ENCODE measurements at regions not wholly inside any gene's neighbourhood (a gene's known extent, or its start where the extent isn't known, plus 50 kb on each side); places are given as distances from the start of the nearest gene placed in this dataset.
"Not testable (repeated sequence)": the region's sequence is repeated elsewhere in the genome, so short reads cannot be mapped to it uniquely, and the experiment has no call there.

DNA sequence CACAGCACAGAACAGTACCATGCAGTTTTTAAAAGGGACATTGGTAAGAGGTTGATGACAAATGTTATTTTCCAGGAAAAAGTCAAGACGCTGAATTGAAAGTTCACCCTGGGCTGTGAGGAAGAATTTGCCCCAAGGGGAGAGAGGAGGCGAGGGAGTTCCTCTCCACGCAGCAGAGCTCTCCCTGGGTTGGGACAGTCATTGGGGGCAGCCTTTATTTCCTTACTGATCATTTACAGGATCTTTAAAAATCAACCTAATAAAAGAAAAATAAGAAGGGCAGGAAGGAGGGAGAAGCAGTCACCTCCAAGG lies 49.9 kb upstream of the WNT7B start:
- DNase-seq = no peak

GRCh38 chr22:46027211-46028105 lies 50.5 kb upstream of the WNT7B start:
- no peak for DNase-seq

DNA sequence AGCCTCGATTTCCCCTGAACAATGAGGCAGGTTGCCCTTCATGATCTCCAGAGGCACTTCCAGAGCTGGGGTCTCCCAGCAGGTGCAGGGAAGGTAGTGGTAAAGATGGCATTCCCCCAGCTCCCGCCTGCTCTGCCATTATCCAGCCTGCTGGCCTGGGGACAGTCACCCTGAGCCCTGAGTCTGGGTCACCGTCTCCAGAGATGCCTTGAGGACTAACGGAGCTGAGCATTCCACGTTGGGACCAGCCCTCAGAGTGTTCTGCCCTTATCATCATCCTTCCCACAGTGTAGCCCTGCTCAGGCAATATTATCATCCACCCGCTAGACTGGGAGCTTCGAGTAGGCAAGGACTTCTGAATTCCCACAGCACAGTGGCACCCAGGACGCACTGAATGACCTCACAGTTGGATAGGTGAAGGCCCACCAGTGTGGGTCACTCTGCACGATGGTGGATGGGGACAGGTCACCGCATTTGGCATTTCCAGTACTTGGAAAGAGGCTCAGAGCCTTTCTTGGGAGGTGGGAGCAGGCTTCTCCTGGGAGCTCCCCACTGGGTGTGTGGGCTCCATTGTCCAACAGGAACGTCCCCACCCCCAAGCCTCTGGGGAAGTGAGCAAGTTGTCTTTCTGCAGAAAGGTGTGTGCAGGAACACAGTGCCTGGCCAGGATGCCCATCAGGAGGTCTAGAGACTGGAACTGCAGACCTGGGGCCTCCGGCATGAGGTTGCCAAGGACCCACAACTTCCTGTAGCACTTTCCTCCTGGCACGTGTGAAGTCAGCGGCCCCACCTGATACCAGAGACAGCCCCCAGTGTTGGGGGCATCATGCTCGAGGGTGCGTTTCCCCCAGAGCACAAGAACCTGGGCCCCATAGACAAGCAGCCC lies 51.4 kb upstream of the WNT7B start:
- DNase-seq = no peak

DNA sequence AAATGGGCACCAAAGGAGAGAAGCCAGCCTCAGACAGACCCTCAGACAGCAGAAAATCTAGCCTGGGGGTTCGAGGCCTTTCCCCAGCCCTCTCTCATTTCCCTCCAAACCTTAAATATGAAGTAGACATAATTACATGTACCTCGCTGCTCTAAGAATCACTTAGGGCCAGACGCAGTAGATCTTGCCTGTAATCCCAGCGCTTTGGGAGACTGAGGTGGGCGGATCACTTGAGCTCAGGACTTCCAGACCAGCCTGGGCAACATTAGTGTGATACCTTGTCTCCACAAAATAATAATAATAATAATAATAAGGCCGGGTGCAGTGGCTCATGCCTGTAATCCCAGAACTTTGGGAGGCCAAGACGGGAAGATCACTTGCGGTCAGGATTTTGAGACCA lies 52.1 kb upstream of the WNT7B start:
- DNase-seq = no peak

DNA sequence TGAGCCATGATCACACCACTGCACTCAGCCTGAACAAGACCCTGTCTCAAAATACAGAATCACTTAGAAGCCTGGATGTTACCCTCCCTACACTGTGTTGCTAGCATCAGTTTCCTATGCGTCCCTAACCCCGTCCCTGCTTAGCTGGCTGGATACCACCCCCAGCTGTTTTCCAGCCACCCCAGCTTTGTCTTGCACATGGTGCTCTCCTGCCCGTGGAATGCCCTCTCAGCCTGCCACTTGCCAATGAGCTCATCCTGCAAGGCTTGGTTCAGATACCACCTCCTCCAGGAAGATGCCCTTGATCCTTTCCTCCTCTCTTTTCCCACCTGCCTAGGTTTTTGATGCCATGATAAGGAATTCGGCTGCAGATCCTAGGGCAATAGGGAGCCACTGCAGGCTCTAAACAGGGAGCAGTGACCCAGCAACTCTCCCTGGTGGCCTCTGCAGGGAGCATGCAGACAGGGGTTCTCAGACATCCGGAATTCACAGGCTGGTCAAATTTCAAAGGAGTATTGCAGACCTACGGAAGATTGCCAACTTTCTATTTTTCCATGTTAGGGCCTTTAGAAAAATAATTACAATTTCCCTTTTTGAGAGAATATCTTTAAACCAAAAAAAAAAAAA lies 52.7 kb upstream of the WNT7B start:
- DNase-seq = no peak

DNA sequence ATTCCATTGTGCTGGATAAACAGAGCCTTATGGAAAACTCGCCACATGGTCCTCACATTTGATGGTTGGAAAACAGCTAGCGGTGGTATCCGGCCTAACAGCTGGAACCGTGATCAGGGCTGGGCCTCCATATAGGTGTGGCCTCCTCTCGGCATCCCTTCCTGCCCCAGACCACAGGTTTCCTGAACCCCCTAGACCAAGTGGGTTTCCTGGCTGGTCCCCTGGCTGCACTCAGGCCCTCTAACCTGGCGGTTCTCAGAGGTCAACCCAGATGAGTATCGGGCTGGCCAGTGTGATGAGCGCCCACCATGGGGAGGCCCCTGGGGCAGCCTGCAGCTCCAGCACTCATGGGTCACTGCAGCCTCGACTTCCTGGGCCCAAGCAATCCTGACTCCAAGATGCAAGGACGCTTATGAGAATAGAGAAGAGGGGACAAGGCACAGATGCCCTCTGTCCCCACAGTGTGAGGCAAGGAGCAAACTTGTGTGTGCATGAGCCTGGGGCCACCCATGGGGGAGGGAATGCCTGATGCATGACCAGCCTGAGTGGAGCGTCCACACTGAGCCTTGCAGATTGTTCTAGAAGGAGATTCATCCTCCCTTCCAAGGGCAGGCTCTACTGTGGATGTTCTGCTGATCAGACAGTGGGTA lies 53.4 kb upstream of the WNT7B start:
- DNase-seq = no peak

GRCh38 chr22:46031066-46031465 lies 54.1 kb upstream of the WNT7B start:
- no peak for DNase-seq

GRCh38 chr22:46031557-46031956 lies 54.6 kb upstream of the WNT7B start:
- no peak for DNase-seq

GRCh38 chr22:46031965-46032851 lies 55.2 kb upstream of the WNT7B start:
- DNase-seq = no peak

GRCh38 chr22:46033256-46034200 lies 56.6 kb upstream of the WNT7B start:
- no peak for DNase-seq

DNA sequence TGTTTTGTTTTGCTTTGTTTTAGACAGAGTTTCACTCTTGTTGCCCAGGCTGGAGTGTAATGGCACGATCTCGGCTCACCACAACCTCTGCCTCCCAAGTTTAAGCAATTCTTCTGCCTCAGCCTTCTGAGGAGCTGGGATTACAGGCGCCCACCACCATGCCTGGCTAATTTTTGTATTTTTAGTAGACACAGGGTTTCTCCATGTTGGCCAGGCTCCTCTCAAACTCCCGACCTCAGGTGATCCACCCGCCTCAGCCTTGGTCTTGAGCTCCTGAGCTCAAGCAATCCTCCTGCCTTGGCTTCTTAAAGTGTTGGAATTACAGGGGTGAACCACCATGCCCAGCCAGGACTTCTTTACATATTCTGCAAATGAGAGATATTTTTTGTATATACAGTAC lies 57.5 kb upstream of the WNT7B start:
- DNase-seq = not testable (repeated sequence)

GRCh38 chr22:46035380-46035741 lies 58.4 kb upstream of the WNT7B start:
- no peak for DNase-seq

DNA sequence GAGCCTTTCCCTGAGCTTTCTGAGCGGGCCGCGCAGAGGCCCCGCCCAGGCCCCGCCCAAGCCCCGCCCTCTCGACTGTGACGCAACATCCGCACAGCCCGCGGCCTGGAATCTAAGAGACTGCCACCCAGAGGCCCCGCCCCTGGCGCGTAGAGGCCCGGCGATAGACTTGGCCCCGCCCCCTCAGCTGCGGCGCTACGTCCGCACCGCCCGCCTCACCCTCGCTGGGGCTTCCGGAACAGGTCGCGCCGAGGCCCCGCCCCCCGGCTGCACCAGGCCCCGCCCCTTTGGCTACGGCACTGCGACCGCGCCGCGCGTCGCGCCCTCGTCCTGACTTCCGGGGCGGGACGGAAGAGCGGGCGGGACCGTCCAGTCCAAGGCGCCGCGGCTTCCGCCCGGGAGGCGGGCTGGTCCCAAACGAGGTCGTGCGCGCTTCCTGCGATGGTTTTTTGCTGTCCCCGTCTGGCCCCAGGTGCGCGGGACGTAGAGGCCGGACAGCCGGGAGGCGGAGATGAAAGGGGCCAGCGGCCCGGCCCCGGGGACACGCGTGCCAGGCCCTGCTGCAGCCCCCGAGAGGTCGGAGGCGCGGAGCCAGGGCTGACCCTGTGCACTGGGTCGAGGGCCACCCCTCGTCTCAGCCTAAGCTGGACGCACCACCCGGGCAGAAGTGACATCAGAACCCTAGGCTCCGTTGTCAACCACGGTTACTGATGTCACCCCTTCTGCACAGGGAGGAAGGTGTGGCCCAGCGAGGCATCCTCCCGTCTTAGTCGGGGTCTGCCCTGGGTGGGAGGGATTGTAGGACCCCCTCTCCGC lies 59.0 kb upstream of the WNT7B start:
- peak; percentile 100 for DNase-seq

DNA sequence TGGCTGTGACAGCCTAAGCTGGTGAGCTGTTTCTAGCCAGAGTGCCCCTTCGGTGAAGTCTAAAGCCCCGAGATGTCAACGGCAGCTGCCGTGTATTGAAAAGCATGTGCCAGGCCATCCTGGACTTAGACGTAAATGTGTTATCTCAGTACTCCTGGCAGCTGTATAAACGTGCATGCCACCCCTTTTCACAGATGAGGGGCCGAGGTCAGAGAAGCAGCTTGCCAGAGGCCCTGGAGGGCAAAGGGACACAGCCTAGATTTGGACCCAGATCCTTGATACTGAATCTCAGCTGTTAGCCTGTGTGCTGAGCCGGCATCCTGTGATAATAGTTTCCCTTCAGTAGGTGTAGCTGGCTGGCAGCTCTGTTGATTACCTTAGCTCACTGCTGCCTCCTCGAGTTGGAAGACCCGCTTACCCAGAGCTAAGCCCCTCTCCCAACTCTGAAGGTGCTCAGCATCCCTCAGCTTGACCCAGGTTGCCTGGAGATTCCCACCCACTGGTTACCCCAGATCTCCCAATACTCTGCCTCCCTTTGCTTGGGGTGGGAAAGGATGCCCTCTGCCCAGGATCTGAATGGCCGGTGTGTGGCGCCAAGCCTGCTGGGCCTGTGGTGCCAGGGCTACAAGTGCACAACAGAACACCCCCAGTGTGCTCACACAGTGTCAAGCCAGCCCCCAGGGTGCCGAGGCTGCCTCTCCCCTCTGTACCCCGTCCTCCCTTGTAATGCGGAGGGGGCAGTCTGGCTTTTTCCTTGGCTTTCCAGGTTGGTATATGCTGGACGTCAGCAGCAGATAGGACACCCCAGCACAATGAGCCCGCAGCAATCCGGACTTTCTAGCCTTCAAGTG lies 59.8 kb upstream of the WNT7B start:
- DNase-seq = peak; percentile 58

DNA sequence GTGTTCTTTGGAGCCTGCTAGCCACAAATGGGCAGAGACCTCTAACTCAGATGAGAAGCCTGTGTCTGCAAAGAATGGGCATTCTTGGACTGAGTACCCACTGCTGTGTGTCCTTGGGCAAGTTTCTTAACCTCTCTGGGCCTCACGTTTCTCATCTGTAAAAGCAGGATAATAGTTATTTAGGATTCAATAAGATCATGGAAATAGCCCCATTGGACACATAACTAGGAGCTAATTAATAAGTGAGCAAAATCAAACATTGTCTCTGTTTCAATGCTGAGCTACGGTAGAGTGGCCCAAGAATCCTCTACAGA lies 61.2 kb upstream of the WNT7B start:
- DNase-seq = no peak

- DNase-seq = no peak
Measured at GRCh38 chr22:46038516-46039430, 61.8 kb upstream of the WNT7B start.

DNA sequence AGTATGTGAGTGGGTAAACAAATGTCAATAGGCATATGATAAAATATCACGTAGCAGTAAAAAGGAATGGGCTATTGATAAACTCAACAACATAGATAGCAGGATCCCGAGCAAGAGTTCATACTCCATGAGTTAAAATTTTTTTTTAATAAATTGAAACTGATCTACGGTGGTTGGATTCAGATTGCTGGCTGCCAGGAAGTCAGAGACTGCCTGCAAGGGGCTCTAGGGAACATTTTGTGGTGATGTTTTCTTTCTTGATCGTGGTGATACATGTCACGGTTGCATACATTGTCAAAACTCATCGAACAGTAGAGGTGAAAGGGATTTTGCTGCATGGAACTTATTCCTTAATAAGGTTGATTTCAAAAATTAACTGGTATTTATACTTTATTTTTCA lies 62.6 kb upstream of the WNT7B start:
- DNase-seq = no peak

All from stimulated activated CD4-positive, alpha-beta T cell treated with anti-CD3 and anti-CD28 coated beads, Interleukin-15, amount 100 ng/mL, for 24 hours (primary cell).